Activated naive CD4-positive, alpha-beta T cell (primary cell): ENCODE measurements at regions not wholly inside any gene's neighbourhood (a gene's known extent, or its start where the extent isn't known, plus 50 kb on each side); places are given as distances from the start of the nearest gene placed in this dataset.

Experiments
- DNase-seq, 4 experiments: peaks; one replicate each; lab custom pipeline; 2025; lab: John Stamatoyannopoulos, UW

DNA sequence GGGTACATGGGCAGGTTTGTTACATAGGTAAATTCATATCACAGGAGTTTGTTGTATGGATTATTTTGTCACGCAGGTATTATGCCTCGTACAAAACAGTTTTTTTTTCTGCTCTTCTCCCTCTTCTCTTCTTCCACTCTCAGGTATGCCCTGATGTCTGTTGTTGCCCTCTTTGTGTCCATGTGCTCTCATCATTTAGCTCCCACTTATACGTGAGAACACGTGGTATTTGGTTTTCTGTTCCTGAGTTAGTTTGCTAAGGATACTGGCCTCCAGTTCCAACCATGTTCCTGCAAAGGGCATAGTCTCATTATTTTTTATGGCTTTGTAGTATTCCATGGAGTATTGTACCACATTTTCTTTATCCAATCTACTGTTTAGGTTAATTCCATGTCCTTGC lies 65.7 kb downstream of the UNC5CL start:
- no peak for DNase-seq

DNA sequence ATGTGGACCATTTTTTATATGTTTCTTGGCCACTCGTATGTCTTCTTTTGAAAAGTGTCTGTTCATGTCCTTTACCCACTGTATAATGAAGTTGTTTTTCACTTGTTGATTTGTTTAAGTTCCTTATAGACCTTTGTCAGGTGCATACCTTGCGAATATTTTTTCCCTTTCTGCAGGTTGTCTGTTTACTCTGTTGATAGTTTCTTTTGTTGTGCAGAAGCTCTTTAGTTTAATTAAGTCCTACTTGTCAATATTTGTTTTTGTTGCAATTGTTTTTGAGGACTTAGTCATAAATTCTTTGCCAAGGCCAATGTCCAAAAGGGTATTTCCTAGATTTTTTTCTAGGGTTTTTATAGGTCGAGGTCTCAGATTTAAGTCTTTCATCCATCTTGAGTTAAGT lies 66.2 kb downstream of the UNC5CL start:
- DNase-seq, result no peak

DNA sequence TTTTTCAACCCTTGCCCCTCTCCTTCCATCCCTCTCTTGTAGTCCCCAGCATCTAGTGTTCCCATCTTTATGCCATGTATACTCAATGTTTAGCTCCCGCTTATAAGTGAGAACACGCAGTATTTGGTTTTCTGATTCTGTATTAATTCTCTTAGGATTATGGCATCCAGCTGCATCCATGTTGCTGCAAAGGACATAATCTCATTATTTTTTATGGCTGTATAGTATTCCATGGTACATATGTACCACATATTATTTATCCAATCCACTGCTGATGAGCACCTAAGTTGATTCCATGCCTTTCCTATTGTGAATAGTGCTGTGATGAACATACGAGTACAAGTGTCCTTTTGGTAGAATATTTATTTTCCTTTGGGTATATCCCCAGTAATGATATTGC lies 66.8 kb downstream of the UNC5CL start:
- no peak for DNase-seq

DNA sequence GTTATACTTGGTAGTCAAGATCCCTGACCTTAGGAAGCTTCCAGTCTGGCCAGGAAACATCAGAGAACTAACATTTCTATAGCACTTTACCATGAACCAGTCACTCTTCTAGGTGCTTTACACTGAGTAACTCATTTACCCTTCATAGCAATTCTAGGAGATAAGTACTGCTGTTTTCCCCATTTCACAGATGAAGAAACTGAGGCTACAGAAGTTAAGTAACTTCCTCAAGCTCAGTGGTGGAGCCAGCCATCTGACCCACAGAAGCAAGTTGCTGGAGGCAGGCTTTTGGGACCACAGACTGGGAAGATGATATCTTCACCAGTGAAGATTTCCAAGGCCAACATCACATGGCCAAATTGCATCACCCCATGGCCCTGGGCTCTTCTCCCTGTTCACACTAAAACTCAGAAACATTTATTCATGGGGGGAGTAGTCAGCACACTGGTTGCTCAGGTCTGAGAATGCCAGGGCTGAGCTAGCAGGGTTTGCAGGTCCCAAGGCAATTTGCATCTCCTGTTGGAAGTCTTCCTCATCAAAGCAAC lies 70.3 kb downstream of the UNC5CL start:
- DNase-seq, result no peak

DNA sequence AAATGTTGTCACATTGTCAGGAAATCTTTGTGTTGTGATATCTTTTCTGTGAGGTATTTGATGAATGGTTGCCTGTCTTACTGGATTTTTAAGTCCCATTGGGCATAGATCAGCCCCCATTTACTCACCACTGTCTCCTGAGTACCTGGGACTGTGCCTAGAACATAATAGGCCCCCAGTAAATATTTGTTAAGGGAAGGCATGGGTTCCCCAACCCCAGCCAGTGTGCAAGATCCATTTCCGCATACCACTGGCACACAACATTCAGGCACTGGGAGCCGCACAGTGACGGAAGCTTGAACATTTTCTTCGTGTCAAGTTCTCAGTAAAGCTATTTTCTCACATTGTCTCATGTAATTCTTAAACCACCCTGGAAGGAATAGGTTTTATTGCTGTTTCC lies 72.2 kb downstream of the UNC5CL start:
- DNase-seq, result no peak

DNA sequence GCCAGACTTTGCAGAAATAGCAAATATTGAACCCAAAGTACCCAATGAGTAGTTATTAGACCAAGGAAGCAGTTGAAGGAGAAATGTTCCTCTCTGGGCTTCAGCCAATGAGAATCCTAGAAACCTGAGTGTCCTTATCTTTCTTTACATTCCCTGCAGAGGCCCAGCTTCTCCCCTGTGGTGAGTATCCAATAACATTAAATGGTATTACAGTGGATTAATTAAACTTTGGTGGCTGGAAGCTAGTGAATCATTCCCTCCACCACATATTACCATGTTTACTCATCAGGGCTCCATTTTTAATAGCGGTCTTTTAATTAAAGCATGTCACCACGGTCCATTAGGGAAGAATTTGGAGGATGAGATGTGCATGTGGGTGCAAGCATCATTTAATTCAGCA lies 74.0 kb downstream of the UNC5CL start:
- DNase-seq, result no peak

DNA sequence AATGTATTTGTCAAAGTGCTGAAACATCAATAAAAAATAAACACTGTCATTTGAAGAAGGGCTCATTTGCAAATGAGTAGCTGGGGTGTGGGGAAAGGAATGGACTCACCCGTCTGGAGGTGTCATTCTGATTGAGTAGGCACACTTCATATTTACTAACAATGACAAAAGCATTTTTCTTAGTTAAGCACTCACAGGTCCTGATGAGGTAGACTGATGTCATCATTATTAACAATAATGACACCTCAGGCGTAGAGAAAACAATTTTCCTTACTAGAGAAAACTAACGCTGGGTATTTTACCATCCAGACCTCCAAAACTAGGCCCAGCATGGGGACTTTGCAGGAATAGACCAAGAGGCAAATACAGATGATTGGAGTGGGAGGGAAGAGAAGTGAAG lies 76.0 kb downstream of the UNC5CL start:
- DNase-seq, result no peak

DNA sequence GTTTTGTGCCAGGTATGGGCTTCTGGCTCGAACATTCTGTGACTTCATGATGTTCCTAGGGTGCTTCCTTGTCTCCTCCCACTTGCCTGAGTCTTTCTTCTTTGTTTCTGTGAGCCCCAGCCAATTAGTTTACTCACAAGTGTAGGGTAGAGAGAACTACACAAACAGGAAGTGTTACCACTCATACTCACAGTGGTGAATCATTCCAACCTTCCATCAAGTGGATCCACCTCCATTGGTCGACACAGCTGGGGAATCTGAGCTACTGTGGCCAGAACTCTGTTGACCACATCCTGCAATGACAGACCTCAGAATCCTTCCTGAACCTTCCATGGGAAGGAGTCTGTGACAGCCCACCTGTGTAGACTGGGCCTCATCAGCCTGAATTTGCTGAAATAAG lies 76.8 kb downstream of the UNC5CL start:
- no peak for DNase-seq

DNA sequence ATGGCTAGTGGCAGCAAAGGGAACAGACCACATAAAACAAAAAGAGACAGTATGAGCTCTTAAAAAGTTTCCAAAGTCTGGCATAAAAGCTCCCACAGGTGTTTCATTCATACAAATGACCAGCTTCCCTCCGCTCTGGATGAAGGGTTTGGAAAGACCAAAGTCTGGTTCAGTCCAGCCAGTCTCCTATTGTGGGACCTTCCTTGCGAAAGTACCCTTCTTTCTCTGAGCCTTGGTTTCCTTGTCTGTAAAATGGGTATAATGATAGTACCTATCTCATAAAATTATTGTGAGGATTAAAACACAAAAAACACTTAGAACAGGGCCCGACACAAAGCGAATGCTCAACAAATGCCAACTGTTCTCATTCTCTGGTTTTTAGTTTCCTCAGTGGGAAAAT lies 77.2 kb downstream of the UNC5CL start:
- DNase-seq, result no peak

DNA sequence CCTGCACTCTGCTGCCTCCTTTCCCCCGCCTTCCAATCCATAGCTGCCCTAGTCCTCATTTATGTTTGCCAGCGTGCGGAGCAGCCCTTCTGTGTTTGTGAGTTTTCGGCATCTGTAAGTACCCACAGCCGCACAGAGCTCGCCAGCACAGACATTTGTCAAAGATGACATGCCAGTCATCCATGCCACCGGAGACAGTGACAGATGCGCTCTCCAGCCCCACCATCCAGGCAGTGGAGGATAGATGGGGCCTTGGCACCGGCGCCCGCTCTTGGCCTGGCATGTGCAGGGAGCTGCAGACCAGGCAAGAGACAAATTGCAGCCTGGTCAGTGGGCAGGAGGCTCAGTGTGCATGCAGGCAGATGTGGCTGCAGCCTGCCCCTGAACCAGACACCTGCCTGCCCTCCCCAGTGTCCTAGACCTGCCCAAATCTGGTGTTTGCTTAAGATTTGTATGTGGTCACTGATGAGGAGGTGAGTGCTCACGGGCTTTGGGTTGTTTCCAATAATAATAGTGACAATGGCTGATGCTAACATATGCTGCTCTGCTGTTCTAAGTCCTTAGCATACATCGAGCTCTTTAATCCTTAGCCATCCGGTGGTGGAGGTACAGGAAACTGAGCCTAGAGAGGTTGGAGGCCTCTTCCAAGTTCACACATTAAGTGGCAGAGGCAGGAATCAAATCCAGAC lies 78.1 kb downstream of the UNC5CL start:
- DNase-seq, result no peak

DNA sequence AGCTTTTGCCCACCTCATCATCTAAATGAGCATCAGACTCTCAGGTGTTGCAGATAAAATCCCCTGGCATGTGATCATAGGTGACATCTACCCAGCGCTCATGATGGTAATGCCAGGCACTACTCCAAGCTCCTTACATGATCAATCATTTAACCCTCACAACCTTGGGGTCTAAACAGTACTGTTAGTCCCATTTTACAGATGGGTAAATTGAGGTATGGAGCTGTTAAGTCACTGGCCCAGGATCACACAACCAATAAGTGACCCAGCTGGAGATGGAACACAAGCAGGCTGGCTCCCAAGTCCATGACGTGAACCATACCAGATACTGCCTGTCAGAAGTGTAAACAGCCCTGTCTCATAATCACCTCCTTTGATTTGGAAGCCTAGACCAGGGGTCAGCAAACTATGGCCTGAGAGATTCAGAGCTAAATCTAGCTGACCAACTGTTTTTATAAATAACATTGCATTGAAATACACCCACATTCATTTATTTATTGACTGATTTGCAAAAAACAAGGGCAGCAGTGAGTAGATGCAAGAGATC lies 79.2 kb downstream of the UNC5CL start:
- DNase-seq, result no peak

DNA sequence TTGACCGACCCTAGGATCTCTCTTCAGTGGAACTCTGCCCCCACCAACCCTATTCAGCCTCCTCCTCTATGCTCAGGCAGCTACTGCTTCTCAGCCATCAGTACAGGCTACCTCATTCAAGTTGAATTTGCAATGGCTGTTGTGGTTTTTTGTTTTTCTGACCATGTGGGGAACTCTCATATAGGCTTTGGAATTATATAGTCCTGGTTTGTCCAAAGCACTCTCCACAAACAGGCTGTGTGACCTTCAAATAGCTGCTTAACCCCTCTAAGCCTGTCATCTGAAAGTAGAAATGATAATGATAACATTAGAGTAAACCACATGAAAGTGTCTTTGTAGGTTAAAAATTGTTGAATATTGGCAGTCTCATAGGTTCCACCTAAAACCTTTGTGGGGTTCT lies 80.3 kb downstream of the UNC5CL start:
- DNase-seq, result no peak

DNA sequence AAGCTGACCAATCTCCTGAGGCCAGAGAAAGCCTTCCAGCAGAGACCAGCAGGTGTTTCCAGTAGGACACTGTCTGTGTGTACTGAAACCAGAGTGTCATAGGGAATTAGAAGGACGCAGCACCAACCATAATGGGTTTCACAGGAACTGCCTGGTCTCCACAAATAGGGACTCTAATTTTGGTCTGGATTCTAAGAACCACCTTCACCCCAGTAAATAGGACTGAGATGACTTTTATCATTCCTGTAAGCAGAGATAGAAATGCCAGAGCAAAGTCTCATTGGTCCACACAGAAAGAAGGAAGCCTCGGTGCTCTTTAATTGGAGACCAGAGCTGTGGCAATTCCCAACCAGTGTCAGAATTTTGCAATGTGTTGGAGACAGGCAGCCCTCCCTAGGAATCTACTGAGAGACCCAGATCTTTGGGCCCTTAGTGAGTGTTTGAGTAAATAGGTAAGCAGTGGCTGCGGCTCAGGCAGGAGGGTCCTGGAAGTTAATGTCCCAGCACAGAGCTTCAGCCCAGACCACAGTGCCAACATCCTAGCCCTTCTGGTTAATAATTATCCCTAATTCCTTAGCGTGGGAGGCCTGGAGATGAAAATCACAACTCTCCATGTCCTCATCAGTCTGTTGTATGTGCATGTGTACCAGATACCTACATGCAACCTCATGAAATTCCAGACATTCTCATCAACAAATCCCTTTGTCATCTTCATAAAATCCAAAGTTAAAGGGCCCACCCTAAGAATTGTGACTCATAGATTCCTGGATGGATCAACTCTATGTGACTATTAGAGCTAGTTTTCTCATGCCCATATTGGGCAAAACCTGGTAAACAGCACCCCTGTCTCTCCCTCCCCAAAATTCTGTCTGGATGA lies 81.2 kb downstream of the UNC5CL start:
- DNase-seq, result no peak

DNA sequence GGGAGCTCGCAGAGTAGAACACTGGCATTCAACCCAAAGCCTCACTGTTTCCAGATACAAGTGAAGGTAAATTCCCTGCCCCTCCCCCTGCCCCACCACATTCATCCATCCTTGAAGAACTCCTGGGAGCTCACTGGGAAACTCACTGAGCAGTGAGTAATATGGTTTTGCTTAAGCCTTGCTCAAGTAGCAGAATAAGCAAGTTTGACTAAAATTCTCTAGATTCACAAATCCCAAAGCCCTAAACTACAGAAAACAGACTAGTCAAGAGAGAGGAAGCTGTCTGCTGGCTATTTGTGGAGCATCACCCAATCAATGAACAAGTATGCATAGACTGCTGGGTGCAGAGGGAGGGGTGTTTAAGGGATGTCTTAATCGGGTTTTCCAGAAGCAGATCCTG lies 82.1 kb downstream of the UNC5CL start:
- DNase-seq, result no peak

DNA sequence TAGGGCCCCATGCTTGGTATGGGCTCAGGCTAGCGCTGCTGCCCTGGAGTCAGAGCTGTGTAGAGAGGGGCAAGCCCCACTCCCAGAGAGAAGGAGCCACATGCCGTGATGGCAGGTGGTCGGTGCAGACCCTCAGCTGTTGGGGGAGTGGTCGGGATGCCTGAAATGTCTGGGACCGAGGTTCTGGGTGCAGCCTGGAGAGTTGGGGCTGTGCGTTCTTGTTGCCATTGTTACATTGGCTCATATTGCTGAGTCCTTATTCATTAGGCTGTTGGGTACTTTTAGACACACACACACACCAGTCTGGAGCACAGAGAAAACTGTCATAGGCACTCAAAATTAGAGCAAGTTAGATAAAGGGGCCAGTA lies 83.9 kb downstream of the UNC5CL start:
- no peak for DNase-seq

DNA sequence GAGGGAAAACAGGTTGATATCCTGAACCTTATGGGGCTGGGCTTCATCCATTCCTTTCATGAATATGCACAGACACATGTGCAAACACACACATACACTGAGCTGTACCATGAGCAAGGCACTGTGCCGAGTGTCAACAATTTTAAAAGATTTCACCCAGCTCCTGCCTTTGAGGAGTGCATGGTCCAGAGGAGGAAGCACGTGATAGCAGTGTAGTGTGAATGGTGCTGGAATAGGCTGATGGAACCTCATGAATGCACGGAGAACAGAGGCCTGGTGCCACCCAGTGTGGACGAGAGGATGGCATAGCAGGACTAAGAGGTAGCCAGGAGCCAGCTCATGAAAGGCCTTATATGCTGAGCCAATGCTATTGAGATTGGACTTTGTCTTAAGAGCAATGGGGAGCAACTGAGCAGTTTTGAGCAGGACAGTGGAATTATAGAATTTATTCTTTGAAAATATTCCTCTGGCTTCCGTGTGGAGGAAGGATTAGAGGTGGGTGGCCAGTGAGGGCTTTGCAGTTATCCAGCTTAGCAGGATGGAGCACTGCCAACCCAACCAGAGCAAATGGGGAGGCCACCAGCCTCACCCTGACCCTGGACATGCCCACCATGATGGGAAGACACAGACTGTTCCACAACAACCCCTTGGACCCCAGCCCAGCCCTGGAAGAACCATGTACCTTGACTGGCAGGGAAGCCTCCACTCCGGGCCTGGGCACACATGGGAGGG lies 84.4 kb downstream of the UNC5CL start:
- DNase-seq, result no peak

DNA sequence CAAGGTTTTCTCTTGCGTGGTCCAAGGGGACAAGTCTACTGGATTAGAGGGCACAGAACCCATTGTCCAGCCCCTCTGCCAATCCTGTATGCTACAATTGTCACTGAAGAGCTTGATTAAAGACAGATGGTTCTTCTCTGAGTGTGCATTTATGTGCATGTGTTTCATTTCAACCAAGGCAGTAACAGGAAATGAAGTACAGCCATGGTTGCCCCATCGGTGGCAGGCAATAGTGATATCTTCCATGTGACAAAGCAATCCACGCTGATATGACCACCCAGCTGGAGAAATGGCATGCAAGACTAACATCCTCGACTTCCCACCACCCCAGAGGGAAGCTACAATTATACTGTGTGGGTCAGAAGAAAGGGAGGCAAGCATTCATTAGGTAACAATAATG lies 85.5 kb downstream of the UNC5CL start:
- DNase-seq, result no peak

DNA sequence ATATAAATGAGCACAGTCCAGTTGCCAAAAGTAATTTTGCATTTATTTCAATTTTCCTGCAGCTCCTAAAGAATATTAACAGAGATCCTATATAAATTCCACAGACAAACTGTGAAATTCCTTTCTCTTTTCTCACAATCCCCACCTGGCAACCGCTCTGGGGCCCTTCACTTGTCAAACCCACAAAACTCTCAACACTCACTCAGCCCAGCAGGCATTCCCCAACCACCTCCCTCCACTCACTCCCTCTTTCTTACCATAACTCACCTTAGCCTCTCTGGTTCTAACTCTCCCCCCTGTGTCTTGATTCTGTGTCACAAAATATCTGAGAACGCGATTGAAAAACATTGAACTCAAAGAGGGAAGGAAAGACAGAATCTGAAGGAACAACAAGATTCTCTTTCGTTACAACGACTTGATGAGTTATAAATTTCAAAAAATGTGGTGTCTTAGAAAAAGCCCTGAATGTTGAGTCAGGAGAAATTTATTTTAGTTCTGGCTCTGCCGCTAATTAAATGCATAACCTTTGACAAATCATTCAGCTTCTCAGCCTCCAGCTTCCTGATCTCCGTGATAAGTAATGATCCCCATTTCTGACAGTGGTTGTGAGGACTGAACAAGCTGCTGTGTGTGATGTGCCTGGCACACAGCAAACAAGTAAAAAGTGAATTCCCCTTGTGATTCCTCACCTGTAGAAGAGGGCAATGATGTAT lies 87.9 kb downstream of the UNC5CL start:
- no peak for DNase-seq

DNA sequence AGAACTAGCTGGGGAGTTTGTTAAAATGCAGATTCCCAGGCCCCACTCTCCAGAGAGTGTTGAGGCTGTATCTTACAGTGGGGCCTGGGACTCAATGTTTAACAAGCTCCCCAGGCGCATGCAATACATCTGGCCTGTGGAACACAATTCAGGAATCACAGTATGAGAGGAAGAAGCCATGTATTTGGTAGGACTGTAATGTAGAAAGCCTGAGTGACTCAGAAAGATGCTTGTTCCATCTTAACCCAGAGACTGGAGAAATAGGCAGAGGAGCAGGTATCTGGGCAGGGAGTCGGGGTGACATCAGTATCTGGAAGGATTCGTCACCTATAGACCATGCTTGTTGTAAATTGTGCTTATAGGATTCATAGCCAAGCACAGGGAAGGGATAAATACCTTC lies 90.5 kb downstream of the UNC5CL start:
- DNase-seq, result no peak

DNA sequence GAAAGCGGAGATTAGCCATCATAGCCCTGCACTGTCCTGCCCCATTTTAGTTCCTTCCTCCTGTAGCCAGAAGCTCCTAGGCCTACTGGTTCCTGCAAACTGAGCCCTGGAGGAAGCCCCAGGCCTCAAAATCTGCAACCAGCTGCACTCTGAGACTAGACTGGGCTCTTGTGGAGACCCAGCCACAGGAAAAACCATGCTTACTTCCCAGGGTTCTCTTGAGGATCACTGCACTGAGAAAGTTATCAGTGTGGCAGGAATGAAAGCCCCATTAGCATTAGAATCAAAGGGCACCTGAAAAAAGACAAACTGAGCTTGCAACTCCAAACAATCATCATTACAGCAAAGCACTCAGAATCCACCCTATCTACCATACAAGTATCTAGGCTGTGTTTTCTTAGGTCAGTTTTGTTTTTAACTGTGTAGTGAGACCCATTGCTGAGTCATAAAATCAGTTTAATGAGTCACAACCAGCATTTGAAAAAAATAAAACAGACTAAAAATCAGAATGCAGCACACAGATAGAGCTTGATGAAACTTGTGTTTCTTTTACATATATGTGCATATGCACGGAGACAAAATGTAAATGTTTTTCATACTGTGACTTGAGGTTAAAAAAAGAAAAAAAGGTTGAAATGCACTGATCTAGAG lies 91.0 kb downstream of the UNC5CL start:
- no peak for DNase-seq

DNA sequence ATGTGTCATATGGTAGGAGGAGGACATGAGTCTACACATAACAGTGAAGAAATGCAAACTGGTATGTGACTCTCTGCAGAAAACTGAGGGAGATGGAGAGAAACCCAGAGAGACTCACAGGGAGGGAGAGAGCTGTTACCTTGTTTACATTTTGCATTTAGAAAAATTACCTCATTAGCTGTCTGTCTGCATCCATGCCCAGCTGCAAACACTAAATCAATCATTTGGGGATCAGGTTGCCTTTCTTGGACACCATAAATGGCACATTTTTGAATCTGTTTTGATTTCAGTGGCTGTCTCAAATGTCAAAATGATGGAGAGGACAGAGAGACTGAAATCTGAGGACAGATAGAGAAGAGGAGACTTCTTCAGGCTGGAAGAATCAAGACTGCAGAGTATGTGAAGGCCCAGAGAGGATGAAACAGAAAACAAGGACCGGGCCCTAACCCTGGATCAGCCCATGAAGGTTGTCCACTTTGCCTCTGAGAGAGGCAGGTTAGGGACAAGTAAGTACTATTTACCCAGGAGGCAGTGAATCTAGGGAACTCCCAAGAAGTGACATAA lies 92.2 kb downstream of the UNC5CL start:
- no peak for DNase-seq
